GM12874 (cell line): ENCODE measurements at regions not wholly inside any gene's neighbourhood (a gene's known extent, or its start where the extent isn't known, plus 50 kb on each side); places are given as distances from the start of the nearest gene placed in this dataset.

ENCODE experiments used
- CTCF ChIP-seq: IDR thresholded peaks from 2 replicates; pipeline ENCODE4 v1.5.1; 2011; ENCODE audit warnings: low read depth, mild to moderate bottlenecking, control low read depth, low read length, moderate library complexity; ENCODE audit not compliant: insufficient read depth

GRCh38 chr11:69242266-69242920 is 51.6 kb upstream of the MYEOV start:
- no peak for TF ChIP-seq CTCF

GRCh38 chr11:69243496-69244200 is 50.3 kb upstream of the MYEOV start:
- TF ChIP-seq CTCF: no peak
